22Rv1 (cell line): ENCODE measurements at regions not wholly inside any gene's neighbourhood (a gene's known extent, or its start where the extent isn't known, plus 50 kb on each side); places are given as distances from the start of the nearest gene placed in this dataset.

ENCODE experiments used
- ZFX ChIP-seq: fragments of 450-650 bp; IDR thresholded peaks from 2 replicates; pipeline ENCODE4 v1.6.1; 2017; ENCODE audit warnings: antibody characterized with exemption, borderline replicate concordance
- TF ChIP-seq, protein P1 (sequence below): fragments of 450-650 bp; IDR thresholded peaks from 2 replicates; pipeline ENCODE4 v1.5.1; 2017; ENCODE audit warnings: mild to moderate bottlenecking

DNA sequence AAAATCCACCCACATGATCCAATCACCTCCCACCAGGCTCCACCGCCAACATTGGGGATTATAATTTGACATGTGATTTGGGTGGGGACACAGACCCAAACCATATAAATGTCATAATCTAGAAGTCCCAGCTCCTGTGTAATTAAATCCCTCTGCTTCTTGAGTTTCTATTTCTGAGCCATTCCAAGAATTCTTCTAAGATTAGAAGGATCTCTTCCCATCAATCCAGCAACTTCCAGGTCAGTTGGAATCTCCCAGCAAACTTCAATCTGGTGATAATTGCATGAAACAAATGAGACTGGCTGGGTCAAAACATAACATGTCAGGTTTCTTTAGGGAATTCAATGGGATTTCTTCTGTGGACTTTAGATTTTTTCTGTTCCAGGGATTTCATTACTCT, 127.8 kb upstream of the CDH5 start:
- TF ChIP-seq, protein P1, sequence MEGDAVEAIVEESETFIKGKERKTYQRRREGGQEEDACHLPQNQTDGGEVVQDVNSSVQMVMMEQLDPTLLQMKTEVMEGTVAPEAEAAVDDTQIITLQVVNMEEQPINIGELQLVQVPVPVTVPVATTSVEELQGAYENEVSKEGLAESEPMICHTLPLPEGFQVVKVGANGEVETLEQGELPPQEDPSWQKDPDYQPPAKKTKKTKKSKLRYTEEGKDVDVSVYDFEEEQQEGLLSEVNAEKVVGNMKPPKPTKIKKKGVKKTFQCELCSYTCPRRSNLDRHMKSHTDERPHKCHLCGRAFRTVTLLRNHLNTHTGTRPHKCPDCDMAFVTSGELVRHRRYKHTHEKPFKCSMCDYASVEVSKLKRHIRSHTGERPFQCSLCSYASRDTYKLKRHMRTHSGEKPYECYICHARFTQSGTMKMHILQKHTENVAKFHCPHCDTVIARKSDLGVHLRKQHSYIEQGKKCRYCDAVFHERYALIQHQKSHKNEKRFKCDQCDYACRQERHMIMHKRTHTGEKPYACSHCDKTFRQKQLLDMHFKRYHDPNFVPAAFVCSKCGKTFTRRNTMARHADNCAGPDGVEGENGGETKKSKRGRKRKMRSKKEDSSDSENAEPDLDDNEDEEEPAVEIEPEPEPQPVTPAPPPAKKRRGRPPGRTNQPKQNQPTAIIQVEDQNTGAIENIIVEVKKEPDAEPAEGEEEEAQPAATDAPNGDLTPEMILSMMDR, result no peak
- TF ChIP-seq ZFX, result no peak
